ENCODE measurements at regions not wholly inside any gene's neighbourhood (a gene's known extent, or its start where the extent isn't known, plus 50 kb on each side); places are given as distances from the start of the nearest gene placed in this dataset.

DNA sequence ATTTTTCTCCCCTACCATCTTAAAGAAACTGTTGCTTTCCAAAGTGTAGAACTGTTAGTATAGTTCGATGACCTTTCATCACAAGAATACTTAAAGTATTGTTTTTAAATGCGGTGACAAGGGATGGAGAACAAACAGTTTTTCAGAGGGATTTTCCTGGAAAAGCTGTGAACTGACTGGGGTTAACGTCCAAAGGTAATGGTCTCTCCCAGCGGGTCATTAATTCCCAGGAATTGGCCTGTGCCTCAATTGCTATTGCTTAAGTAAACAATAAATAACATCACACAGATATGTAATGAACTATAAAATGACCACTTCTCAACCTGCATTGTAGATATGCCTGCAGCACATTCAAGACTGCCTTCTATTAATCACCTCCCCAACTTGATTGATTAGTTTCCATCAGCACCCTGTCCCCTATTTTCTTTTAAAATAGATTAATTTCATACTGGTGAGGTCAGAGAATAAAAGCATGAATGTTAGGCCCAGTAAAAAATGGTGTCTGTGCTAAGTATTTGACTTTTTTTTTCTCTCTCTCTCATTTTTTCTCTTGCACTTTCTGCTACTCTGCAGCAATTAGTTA lies 268.2 kb downstream of the SAMD5 start:
- Histone ChIP-seq H3K27me3 (replicated peaks in 2 of 5; ENCODE audit: control insufficient read depth in 4 of 5, insufficient read depth in 5 of 5, low read length in 4 of 5) (peaks cover 0 to 3% (median 0%) of the 10 kb centered on the region in 5 experiments), H3K9me3 (ENCODE audit: control extremely low read depth in 1 of 5, control insufficient read depth in 4 of 5, insufficient read depth in 2 of 5, low read depth in 1 of 5, low read length in 4 of 5) (peaks cover 0 to 2% (median 0%) of the 10 kb centered on the region in 5 experiments), H3K4me1 (ENCODE audit: control extremely low read depth in 1 of 4, control insufficient read depth in 4 of 4, insufficient read depth in 4 of 4, low read length in 3 of 4) (no peaks in the 10 kb centered on the region), H3K36me3 (ENCODE audit: control insufficient read depth in 4 of 4, insufficient read depth in 4 of 4, low read length in 3 of 4) (no peaks in the 10 kb centered on the region), H3K4me3 (ENCODE audit: control insufficient read depth in 1 of 7, extremely low read depth in 1 of 7, insufficient read depth in 4 of 7, low read depth in 2 of 7, low read length in 6 of 7) (no peak overlapping the region), H3K27ac (ENCODE audit: insufficient read depth in 1 of 2, low read depth in 1 of 2, low read length in 2 of 2, poor library complexity in 1 of 2, severe bottlenecking in 2 of 2) (no peak overlapping the region)
- CTCF ChIA-PET, result no interaction called here
- WGBS (ENCODE audit: insufficient coverage), result 100% methylated on average over 2 of the region's 4 CpGs
- no peak for DNase-seq
- POLR2A ChIA-PET, result no interaction called here

GRCh38 chr6:147779624-147780023 lies 271.1 kb downstream of the SAMD5 start:
- Histone ChIP-seq H3K27ac (ENCODE audit: insufficient read depth in 1 of 2, low read depth in 1 of 2, low read length in 2 of 2, poor library complexity in 1 of 2, severe bottlenecking in 2 of 2) (no peak overlapping the region), H3K4me3 (ENCODE audit: control insufficient read depth in 1 of 7, extremely low read depth in 1 of 7, insufficient read depth in 4 of 7, low read depth in 2 of 7, low read length in 6 of 7) (no peak overlapping the region), H3K4me1 (ENCODE audit: control extremely low read depth in 1 of 4, control insufficient read depth in 4 of 4, insufficient read depth in 4 of 4, low read length in 3 of 4) (no peaks in the 10 kb centered on the region), H3K27me3 (replicated peaks in 2 of 5; ENCODE audit: control insufficient read depth in 4 of 5, insufficient read depth in 5 of 5, low read length in 4 of 5) (peaks cover 0 to 3% (median 0%) of the 10 kb centered on the region in 5 experiments), H3K36me3 (ENCODE audit: control insufficient read depth in 4 of 4, insufficient read depth in 4 of 4, low read length in 3 of 4) (no peaks in the 10 kb centered on the region), H3K9me3 (ENCODE audit: control extremely low read depth in 1 of 5, control insufficient read depth in 4 of 5, insufficient read depth in 2 of 5, low read depth in 1 of 5, low read length in 4 of 5) (no peaks in the 10 kb centered on the region)
- ChIA-PET CTCF (interaction anchor here (0.6 kb wide), 1 partner anchor 9 kb away, joined by 4 read pairs; no protein-coding TSS in a partner anchor), POLR2A (no interaction called here)
- peak in 1 of 3 donors; percentile 1 for DNase-seq
- no CpG with 5 or more reads among the region's 1 CpG for WGBS (ENCODE audit: insufficient coverage)

GRCh38 chr6:147782302-147782701 lies 273.8 kb downstream of the SAMD5 start:
- Histone ChIP-seq H3K27me3 (replicated peaks in 2 of 5; ENCODE audit: control insufficient read depth in 4 of 5, insufficient read depth in 5 of 5, low read length in 4 of 5) (peaks cover 0 to 6% (median 0%) of the 10 kb centered on the region in 5 experiments), H3K4me3 (ENCODE audit: control insufficient read depth in 1 of 7, extremely low read depth in 1 of 7, insufficient read depth in 4 of 7, low read depth in 2 of 7, low read length in 6 of 7) (no peak overlapping the region), H3K27ac (ENCODE audit: insufficient read depth in 1 of 2, low read depth in 1 of 2, low read length in 2 of 2, poor library complexity in 1 of 2, severe bottlenecking in 2 of 2) (no peak overlapping the region), H3K36me3 (ENCODE audit: control insufficient read depth in 4 of 4, insufficient read depth in 4 of 4, low read length in 3 of 4) (no peaks in the 10 kb centered on the region), H3K4me1 (ENCODE audit: control extremely low read depth in 1 of 4, control insufficient read depth in 4 of 4, insufficient read depth in 4 of 4, low read length in 3 of 4) (no peaks in the 10 kb centered on the region), H3K9me3 (ENCODE audit: control extremely low read depth in 1 of 5, control insufficient read depth in 4 of 5, insufficient read depth in 2 of 5, low read depth in 1 of 5, low read length in 4 of 5) (no peaks in the 10 kb centered on the region)
- ChIA-PET POLR2A (no interaction called here), CTCF (no interaction called here)
- WGBS (ENCODE audit: insufficient coverage), result 83% methylated on average over 2 of the region's 3 CpGs
- no peak for DNase-seq

- H3K36me3 ChIP-seq (ENCODE audit: control insufficient read depth in 4 of 4, insufficient read depth in 4 of 4, low read length in 3 of 4), result no peaks in the 10 kb centered on the region
- WGBS (ENCODE audit: insufficient coverage), result 80% methylated on average over 1 of the region's 2 CpGs
- POLR2A ChIA-PET, result no interaction called here
Observed at GRCh38 chr6:147784371-147784770, 275.9 kb downstream of the SAMD5 start.

GRCh38 chr6:147787417-147787816 lies 278.9 kb downstream of the SAMD5 start:
- Histone ChIP-seq H3K4me3 (ENCODE audit: control insufficient read depth in 1 of 7, extremely low read depth in 1 of 7, insufficient read depth in 4 of 7, low read depth in 2 of 7, low read length in 6 of 7) (no peak overlapping the region), H3K36me3 (ENCODE audit: control insufficient read depth in 4 of 4, insufficient read depth in 4 of 4, low read length in 3 of 4) (no peaks in the 10 kb centered on the region), H3K27me3 (replicated peaks in 2 of 5; ENCODE audit: control insufficient read depth in 4 of 5, insufficient read depth in 5 of 5, low read length in 4 of 5) (peaks cover 0 to 3% (median 0%) of the 10 kb centered on the region in 5 experiments), H3K9me3 (ENCODE audit: control extremely low read depth in 1 of 5, control insufficient read depth in 4 of 5, insufficient read depth in 2 of 5, low read depth in 1 of 5, low read length in 4 of 5) (peaks cover 0 to 9% (median 0%) of the 10 kb centered on the region in 5 experiments), H3K4me1 (ENCODE audit: control extremely low read depth in 1 of 4, control insufficient read depth in 4 of 4, insufficient read depth in 4 of 4, low read length in 3 of 4) (no peaks in the 10 kb centered on the region), H3K27ac (ENCODE audit: insufficient read depth in 1 of 2, low read depth in 1 of 2, low read length in 2 of 2, poor library complexity in 1 of 2, severe bottlenecking in 2 of 2) (no peak overlapping the region)
- WGBS (ENCODE audit: insufficient coverage), result 100% methylated on average over 1 of the region's 2 CpGs
- ChIA-PET CTCF (no interaction called here), POLR2A (no interaction called here)
- no peak for DNase-seq

More at GRCh38 chr6:147784371-147784770, 275.9 kb downstream of the SAMD5 start:
- H3K27me3 ChIP-seq (replicated peaks in 2 of 5; ENCODE audit: control insufficient read depth in 4 of 5, insufficient read depth in 5 of 5, low read length in 4 of 5), result peaks cover 0 to 3% (median 0%) of the 10 kb centered on the region in 5 experiments
- H3K27ac ChIP-seq (ENCODE audit: insufficient read depth in 1 of 2, low read depth in 1 of 2, low read length in 2 of 2, poor library complexity in 1 of 2, severe bottlenecking in 2 of 2), result no peak overlapping the region
- no peak for DNase-seq
- H3K4me1 ChIP-seq (ENCODE audit: control extremely low read depth in 1 of 4, control insufficient read depth in 4 of 4, insufficient read depth in 4 of 4, low read length in 3 of 4), result no peaks in the 10 kb centered on the region
- no peak overlapping the region for H3K4me3 ChIP-seq (ENCODE audit: control insufficient read depth in 1 of 7, extremely low read depth in 1 of 7, insufficient read depth in 4 of 7, low read depth in 2 of 7, low read length in 6 of 7)
- CTCF ChIA-PET, result no interaction called here
- H3K9me3 ChIP-seq (ENCODE audit: control extremely low read depth in 1 of 5, control insufficient read depth in 4 of 5, insufficient read depth in 2 of 5, low read depth in 1 of 5, low read length in 4 of 5), result no peaks in the 10 kb centered on the region

- no peak overlapping the region for H3K4me3 ChIP-seq (ENCODE audit: control insufficient read depth in 1 of 7, extremely low read depth in 1 of 7, insufficient read depth in 4 of 7, low read depth in 2 of 7, low read length in 6 of 7)
- CTCF ChIA-PET, result no interaction called here
- no peak overlapping the region for H3K27ac ChIP-seq (ENCODE audit: insufficient read depth in 1 of 2, low read depth in 1 of 2, low read length in 2 of 2, poor library complexity in 1 of 2, severe bottlenecking in 2 of 2)
- H3K4me1 ChIP-seq (ENCODE audit: control extremely low read depth in 1 of 4, control insufficient read depth in 4 of 4, insufficient read depth in 4 of 4, low read length in 3 of 4), result no peaks in the 10 kb centered on the region
- POLR2A ChIA-PET, result no interaction called here
- WGBS (ENCODE audit: insufficient coverage), result 100% methylated on average over 2 of the region's 4 CpGs
- H3K36me3 ChIP-seq (ENCODE audit: control insufficient read depth in 4 of 4, insufficient read depth in 4 of 4, low read length in 3 of 4), result no peaks in the 10 kb centered on the region
- peaks cover 0 to 9% (median 0%) of the 10 kb centered on the region in 5 experiments for H3K9me3 ChIP-seq (ENCODE audit: control extremely low read depth in 1 of 5, control insufficient read depth in 4 of 5, insufficient read depth in 2 of 5, low read depth in 1 of 5, low read length in 4 of 5)
- no peak for DNase-seq
- H3K27me3 ChIP-seq (replicated peaks in 2 of 5; ENCODE audit: control insufficient read depth in 4 of 5, insufficient read depth in 5 of 5, low read length in 4 of 5), result peaks cover 0 to 3% (median 0%) of the 10 kb centered on the region in 5 experiments
Observed at GRCh38 chr6:147789430-147789947, 281.0 kb downstream of the SAMD5 start.

- POLR2A ChIA-PET, result no interaction called here
- no peak for DNase-seq
- Histone ChIP-seq H3K9me3 (ENCODE audit: control extremely low read depth in 1 of 5, control insufficient read depth in 4 of 5, insufficient read depth in 2 of 5, low read depth in 1 of 5, low read length in 4 of 5) (peaks cover 0 to 9% (median 0%) of the 10 kb centered on the region in 5 experiments), H3K4me3 (ENCODE audit: control insufficient read depth in 1 of 7, extremely low read depth in 1 of 7, insufficient read depth in 4 of 7, low read depth in 2 of 7, low read length in 6 of 7) (no peak overlapping the region), H3K27me3 (replicated peaks in 2 of 5; ENCODE audit: control insufficient read depth in 4 of 5, insufficient read depth in 5 of 5, low read length in 4 of 5) (no peaks in the 10 kb centered on the region), H3K36me3 (ENCODE audit: control insufficient read depth in 4 of 4, insufficient read depth in 4 of 4, low read length in 3 of 4) (no peaks in the 10 kb centered on the region), H3K27ac (ENCODE audit: insufficient read depth in 1 of 2, low read depth in 1 of 2, low read length in 2 of 2, poor library complexity in 1 of 2, severe bottlenecking in 2 of 2) (no peak overlapping the region), H3K4me1 (ENCODE audit: control extremely low read depth in 1 of 4, control insufficient read depth in 4 of 4, insufficient read depth in 4 of 4, low read length in 3 of 4) (no peaks in the 10 kb centered on the region)
- CTCF ChIA-PET, result no interaction called here
- WGBS (ENCODE audit: insufficient coverage), result no CpG with 5 or more reads among the region's 2 CpGs
Observed at GRCh38 chr6:147793871-147794643, 285.6 kb downstream of the SAMD5 start.

Measured in common myeloid progenitor, CD34-positive (primary cell).